SIG-M5 treated with dmso at 0.1 percent for 504 hours (cell line): ENCODE measurements at regions not wholly inside any gene's neighbourhood (a gene's known extent, or its start where the extent isn't known, plus 50 kb on each side); places are given as distances from the start of the nearest gene placed in this dataset.

Experiments
- DNase-seq: peaks from one replicate; lab custom pipeline; 2025; ENCODE audit not compliant: unreplicated experiment; lab: John Stamatoyannopoulos, UW

DNA sequence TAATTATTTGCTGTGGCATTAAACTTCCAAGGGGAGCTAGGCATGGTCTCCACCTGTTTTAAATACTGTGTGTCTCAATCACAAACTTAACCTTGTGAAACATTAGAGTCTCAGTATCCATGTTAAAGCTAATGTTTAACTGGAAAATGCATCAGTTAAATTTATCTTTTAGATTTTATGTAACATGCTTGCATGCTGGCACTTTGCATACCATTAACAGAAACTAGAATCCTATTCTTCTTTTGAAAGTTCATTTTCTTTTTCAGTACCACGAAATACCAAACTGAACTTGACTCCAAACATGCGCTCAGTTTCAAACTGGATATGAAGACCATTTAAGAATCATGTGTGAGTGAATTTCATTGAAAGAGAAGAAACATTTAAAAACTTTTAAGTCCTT, 328.9 kb upstream of the SLC10A2 start:
- no peak for DNase-seq

GRCh38 chr13:103394618-103395017, 328.4 kb upstream of the SLC10A2 start:
- DNase-seq = no peak

DNA sequence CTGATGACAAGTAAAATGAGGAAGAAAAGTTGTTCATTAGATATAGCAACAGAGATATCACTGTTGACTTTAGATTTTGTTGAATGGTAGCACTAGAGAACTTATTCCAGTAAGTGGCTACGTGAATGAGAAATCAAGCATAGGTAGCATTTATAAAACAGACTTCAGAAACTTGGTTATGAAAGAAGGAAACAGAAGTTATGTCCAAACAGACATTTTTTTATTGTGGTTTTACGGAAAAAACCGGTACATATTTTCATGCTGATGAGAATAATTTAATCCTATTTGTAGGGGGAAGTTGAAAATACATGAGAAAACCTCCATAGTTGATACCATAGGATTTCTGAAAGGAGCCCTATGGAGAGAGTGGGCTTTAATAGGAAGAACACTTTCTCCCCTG, 325.7 kb upstream of the SLC10A2 start:
- no peak for DNase-seq

DNA sequence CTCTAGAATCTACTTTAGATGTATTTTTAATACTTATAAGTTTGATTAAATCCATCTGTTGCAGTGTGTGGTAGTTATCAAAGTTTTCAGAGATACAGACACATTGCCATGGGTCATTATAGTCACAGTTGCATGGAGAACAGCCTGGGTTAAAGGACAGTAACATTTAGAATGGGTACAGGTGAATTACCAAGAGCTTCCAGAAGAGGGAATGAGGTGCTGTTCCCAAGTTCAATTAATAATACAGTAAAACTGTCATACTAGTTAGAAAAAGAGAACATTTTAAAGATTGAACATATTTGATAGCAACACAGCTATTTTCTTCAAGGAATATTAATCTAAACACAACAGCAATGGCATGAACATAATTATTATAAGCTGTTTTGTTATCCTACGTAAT, 322.6 kb upstream of the SLC10A2 start:
- DNase-seq = no peak

GRCh38 chr13:103386341-103386740, 320.1 kb upstream of the SLC10A2 start:
- no peak for DNase-seq

DNA sequence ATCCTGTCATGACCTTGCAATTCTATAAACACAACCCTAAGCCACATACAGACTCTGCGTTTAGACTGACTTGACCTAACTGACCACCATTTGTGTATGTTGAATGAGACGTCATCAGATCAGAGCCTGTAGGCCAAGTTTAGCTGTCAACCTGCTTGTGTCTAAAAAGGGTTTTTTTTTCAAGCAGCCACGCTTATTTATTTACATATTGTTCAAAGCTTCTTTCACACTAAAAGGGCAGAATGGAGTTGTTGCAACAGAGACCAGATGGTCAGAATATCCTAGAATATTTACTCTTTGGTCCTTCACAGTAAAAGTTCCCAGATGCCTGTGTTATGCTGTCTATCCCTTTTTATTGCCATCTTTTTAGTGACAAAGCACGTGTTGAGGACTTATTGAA, 307.7 kb upstream of the SLC10A2 start:
- no peak for DNase-seq

DNA sequence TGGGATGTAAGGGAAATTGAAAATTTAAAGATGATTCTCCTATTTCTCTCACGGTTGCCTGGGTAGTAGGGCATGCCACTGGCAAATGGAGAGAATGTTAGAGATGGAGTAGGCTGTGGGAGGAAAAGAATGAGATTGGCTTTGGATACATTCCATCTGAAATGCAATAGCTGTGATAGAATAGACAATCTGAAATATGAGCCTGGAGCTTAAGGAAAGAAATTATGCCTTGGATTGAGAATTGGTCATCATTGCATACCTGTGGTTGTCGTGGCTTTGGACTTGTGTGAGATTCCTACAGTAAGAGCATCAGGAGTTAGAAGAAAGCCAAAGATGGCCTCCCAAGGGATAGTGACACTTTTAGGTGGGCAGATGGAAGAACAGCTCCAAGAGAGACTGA, 305.1 kb upstream of the SLC10A2 start:
- DNase-seq = no peak

- no peak for DNase-seq
Observed at GRCh38 chr13:103370790-103371189, 304.6 kb upstream of the SLC10A2 start.

DNA sequence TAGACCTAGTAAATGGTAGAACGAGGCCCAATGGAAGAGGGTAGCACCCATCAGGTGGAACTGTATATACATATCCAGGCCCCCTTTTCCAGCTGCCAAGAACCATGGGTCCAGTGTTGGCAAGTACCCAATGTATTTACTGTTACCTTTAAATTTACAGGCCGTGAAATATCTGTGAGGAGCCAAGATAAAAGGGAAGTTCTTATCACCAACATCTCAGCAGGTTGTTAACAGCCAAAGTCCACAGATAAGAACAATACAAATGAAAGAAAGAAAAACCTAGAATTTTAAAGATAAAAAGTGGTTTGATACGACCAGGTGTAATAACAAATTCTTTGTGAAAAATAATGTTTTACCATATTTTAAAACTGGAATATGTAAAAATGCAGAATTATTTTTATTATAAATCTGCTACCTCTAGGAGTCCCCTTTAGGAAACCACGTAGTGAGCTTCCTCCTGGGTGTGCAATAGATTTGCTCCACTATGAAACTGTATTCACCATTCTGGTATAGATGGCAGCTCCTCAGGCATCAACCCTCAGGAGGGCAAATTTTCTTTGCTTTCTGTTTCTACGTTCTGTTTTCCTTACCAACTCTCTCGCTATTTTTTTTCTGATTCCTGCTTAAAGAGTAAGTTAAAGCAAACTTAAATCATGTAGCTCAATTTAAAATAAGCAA, 292.2 kb upstream of the SLC10A2 start:
- DNase-seq = no peak

GRCh38 chr13:103356226-103356864, 290.1 kb upstream of the SLC10A2 start:
- no peak for DNase-seq

GRCh38 chr13:103354171-103354570, 288.0 kb upstream of the SLC10A2 start:
- no peak for DNase-seq

DNA sequence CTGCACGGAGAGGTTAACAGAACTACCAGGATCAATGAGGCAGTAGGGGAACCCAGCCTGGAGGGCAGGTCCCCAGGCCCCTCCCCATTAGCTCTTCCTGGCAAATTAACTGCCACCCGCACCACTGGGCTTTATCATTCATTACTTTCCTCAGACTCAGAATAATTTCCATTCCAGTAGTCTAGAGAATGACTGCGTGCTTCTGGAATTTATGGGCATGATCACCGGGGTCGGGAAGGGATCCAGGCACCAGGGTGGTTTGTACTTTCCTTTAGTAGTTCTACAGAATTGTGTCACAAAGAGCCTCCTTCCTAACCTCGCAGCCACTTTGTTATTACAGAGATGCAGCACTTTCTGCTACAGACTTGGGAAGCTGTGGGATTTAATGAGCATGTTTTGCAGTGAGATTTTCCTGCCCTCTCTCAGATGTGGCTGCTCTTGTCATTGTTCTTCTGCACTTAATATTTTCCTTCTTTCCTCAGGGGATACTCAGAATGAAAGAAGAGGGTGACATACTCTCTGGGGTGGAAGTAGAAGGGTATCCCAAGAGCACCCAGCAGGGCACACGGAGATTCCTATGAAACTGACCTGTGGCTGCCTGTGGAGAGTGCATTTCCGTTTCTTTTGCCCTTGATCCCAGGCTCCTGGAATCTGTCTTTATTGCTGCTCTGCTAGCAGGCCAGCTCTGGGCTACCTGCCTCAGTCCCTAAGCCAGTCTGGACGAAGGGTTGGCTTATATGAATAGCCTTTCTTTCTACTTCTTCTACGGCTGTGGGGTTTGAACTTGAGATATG, 285.0 kb upstream of the SLC10A2 start:
- DNase-seq = no peak

DNA sequence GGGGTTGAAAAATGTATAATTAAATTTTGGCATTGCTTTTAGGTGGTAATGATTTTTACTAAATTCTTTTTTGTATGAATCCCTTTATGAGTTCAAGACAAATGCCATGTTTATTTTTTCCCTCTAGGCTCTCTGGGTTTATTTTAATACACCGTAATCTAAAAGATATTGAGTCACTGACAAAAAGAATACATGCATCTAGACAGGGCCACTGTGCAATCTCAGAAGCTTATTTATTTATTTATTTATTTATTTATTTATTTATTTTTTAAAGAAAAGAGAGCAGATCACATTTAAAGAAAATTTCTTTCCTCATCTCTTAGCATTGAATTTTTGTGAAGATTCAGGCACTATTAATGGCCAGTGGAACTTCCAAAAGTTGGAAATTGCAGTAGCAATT, 283.9 kb upstream of the SLC10A2 start:
- no peak for DNase-seq

DNA sequence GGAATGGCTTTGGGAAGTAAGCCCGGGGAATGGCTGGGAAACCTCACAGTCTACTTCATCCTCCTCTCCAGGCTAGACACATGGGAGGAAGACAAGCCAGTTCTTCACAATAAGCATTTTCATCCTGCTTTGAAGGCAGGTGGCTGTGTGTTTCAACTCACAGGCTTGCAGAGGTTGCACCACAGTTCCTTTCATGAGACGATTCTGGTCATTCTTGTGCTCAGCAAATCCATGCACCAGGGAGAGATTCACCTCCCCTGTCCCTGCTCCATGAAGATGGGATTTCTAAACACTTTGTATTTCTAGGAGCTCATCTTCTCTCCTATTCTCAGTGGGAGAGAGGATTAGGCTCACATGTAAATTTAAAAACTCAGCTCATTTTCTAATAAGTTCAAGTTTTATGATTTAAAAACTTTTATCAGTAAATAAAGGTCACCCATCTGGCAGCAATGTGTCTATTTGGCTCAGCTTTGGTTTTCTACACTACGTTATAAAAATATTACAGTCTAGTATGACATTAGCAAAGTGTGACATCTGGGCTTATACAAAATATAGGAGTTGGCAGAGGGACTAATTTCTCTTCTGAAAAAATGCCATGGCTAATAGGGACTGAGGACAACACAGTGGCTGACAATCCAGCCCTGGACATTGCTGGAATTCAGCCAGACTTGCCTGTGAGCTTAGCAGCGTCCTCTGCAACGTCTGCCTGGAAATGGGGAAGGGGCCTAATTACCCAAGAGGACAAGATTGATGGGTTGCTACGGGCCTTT, 283.2 kb upstream of the SLC10A2 start:
- DNase-seq = no peak

DNA sequence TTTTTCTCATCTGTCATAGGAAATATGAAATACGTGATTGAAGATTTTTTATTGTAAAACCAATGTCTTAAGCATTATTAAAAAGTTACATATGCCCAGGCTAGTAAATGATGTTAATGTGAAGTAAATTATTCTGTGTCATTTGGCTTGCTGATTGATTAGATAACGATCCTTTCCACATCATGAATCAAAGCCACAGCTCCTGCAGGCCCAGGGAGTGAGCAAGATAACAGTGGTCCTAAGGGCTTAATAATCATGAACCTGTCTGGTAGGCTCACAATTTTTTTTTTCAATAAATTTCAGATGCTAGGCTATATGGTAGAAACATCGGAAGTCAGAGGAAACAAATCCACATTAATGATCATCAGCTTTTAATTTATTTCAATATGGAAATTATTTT, 269.0 kb upstream of the SLC10A2 start:
- no peak for DNase-seq

DNA sequence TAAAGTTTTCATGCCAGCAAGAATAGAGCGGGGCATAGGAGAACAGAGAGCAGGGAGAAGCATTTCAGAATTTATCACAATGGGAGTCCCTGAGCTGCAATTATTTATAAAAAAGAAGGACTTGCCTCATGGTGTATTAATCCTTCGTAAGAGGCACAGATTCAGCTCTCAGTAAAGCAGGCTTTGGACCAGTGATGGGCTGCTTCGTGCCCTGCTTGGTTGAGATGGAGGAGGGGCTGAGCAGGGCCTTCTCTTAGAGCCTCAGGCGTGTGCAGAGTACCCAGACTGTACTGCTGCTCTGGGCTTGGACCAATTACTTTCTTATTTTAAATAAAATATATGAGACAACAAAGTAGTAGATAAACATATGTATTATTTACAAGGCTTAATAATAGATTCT, 265.7 kb upstream of the SLC10A2 start:
- no peak for DNase-seq

- no peak for DNase-seq
Observed at GRCh38 chr13:103328899-103329298, 262.7 kb upstream of the SLC10A2 start.

GRCh38 chr13:103326326-103326725, 260.1 kb upstream of the SLC10A2 start:
- no peak for DNase-seq

- no peak for DNase-seq
Observed at GRCh38 chr13:103325672-103326071, 259.5 kb upstream of the SLC10A2 start.

DNA sequence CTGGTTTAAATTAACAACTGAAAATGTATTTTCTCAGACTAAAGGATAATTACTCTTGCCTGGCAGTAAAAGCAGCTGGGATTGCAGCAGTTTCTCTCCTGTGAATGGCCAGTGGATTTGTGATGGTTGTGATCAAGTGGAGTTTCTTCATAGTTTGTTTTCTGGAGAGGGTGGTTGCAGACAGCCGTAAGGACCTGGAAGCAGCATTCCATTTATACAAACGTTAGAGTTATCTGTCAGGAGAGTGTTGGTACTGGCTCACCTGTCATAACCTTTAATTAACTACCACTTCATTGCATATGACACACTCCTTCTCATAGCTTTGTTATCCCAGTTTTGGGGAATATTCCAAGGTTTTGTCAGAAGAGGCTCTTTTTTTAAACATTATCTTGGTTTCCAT, 258.4 kb upstream of the SLC10A2 start:
- no peak for DNase-seq

DNA sequence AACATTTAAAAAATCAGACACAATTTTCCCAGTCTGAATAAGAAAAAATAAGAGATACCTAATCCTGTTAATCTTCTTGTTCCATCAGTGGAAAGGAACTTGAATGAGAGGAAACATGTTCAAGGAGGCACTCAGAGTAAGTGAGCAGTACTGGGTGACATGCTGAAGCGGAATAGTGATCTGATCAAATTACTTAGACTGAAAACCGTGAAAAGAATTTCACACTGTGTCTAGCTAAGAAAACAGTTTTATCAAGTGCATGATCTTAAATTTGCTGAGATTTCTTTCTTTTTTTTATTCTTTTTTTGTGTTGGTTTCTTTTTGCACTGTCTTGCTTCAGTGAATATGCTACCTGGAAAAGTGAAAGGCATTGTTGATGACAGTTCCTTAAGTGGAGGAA, 249.5 kb upstream of the SLC10A2 start:
- no peak for DNase-seq

- no peak for DNase-seq
Observed at GRCh38 chr13:103312467-103312866, 246.2 kb upstream of the SLC10A2 start.
